PC-9 (cell line): ENCODE measurements at regions not wholly inside any gene's neighbourhood (a gene's known extent, or its start where the extent isn't known, plus 50 kb on each side); places are given as distances from the start of the nearest gene placed in this dataset.

Source experiments
- CTCF ChIP-seq: fragments of 200-600 bp; sonication (generic); conservative IDR thresholded peaks from 2 replicates; pipeline ENCODE4 v1.6.1; 2017; ENCODE audit warnings: mixed run types, antibody characterized with exemption, mild to moderate bottlenecking, moderate library complexity
- EZH2 ChIP-seq: fragments of 200-600 bp; sonication (generic); IDR thresholded peaks from 2 replicates; pipeline ENCODE4 v1.8.0; 2017; ENCODE audit warnings: antibody characterized with exemption, low read depth

GRCh38 chr1:219790834-219791615 lies 137.3 kb downstream of the SLC30A10 start:
- TF ChIP-seq CTCF (no peak), EZH2 (no peak)
